ENCODE measurements at regions not wholly inside any gene's neighbourhood (a gene's known extent, or its start where the extent isn't known, plus 50 kb on each side); places are given as distances from the start of the nearest gene placed in this dataset.

GRCh38 chrY:21295206-21295605 lies 215.9 kb upstream of the RBMY1B start:
- no peak for DNase-seq

GRCh38 chrY:21302278-21302677 lies 208.9 kb upstream of the RBMY1B start:
- no peak for DNase-seq

DNA sequence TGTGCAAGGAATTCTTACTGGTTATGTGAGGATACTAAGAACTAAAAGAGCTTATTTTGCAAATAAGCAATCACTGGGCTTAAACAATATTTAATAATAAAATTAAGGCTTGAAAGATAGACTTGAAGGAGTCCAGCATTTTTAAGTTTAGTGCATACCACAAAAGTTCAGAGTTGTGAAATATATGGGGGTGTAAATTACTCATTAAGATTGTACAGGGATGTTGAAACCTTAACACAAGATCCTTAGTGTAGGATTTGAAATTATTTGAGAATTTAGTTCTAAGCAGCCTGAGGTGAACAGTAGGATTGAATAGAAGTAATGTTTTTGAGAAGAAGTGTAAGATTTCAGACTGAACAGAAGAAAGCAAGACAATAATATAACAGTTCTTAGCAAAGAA lies 195.8 kb upstream of the RBMY1B start:
- DNase-seq = peak; percentile 28 to 66 (median 59)

Data from suppressor macrophage treated with lipopolysaccharide for 1 hour (primary cell).